Hematopoietic multipotent progenitor cell treated with erythropoietin and hydrocortisone succinate and interleukin-3 and kit ligand, for 17 days (in vitro differentiated cells): ENCODE measurements at regions not wholly inside any gene's neighbourhood (a gene's known extent, or its start where the extent isn't known, plus 50 kb on each side); places are given as distances from the start of the nearest gene placed in this dataset.
"Not testable (repeated sequence)": the region's sequence is repeated elsewhere in the genome, so short reads cannot be mapped to it uniquely, and the experiment has no call there.

Experiments used
- DNase-seq: peaks from one replicate; pipeline ENCODE4 v3.0.0-alpha.2; 2015; ENCODE audit warnings: low spot score

DNA sequence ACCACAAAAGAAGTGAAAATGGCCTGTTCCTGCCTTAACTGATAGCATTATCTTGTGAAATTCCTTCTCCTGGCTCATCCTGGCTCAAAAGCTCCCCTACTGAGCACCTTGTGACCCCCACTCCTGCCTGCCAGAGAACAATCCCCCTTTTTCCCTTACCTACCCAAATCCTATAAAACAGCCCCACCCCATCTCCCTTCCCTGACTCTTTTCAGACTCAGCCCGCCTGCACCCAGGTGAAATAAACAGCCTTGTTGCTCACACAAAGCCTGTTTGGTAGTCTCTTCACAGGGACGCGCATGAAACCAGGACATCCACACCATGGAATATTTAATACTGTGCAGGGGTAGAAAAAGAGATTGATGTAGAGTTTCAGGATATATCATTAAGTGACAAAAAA, 1677.0 kb downstream of the C4orf33 start:
- not testable (repeated sequence) for DNase-seq

- DNase-seq = no peak
Measured at GRCh38 chr4:130808492-130808891, 1712.5 kb downstream of the C4orf33 start.

DNA sequence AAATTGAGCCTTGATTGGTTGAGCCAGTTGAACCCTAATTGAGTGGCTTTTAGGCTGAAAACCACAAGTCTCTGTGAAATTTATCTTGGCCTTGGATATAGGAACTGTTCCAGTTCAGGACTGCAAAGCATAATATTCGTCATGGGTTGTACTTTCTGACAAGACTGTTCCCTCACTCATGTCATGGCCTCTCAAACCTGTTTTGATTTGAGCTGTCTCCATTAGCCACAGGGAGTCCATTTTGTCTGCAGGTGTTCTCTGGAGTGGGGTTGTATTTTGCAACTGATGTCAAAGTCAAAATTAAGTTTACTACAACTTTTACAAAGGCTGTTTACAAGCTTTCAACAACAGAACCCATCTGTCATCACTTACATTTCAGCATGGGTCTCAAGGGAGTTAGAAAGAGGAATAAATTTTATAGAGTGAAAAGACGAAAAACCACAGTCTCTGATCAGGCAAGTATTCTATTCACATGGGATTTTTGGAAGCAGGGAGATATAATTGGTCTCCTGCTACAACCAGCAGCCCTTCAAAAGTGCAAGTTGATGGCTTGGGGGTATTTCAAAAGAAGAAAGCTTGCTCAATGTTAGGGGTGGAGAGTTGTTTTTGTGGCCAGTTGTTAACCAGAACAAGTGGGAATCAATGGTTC, 1716.3 kb downstream of the C4orf33 start:
- no peak for DNase-seq

DNA sequence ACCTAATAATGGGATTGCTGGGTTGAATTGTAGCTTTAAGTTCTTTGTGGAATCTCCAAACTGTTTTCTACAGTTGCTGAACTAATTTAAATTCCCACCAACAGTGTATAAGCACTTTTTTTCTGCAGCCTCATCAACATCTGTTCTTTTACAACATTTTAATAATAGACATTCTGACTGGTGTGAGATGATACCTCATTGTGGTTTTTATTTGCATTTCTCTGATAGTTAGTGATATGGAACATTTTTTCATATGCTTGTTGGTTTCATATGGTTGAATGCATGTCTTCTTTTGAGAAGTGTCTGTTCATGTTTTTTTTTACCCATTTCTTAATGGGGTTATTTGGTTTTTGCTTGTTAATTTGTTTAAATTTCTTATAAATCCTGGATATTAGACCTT, 1718.9 kb downstream of the C4orf33 start:
- no peak for DNase-seq

- no peak for DNase-seq
Measured at GRCh38 chr4:130820448-130820847, 1724.5 kb downstream of the C4orf33 start.

DNA sequence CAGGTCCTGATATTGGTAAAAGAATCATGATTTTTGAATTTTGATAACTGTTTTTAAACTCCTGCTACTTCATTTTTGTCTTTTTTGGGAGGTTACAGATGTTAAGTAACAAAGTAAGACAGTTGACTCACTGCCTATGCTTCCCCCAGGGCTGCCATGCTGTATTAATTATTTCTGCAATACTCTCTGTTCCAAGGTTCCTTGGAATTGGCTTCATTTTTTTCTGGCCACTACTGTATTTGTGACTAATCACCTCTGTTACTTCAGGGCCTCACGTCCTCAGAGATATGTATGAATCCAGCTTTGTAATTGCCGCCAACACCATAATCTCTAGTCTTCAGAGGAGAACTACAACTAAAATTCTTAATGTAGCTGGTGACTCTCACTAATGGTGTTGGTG, 1729.3 kb downstream of the C4orf33 start:
- DNase-seq = no peak

DNA sequence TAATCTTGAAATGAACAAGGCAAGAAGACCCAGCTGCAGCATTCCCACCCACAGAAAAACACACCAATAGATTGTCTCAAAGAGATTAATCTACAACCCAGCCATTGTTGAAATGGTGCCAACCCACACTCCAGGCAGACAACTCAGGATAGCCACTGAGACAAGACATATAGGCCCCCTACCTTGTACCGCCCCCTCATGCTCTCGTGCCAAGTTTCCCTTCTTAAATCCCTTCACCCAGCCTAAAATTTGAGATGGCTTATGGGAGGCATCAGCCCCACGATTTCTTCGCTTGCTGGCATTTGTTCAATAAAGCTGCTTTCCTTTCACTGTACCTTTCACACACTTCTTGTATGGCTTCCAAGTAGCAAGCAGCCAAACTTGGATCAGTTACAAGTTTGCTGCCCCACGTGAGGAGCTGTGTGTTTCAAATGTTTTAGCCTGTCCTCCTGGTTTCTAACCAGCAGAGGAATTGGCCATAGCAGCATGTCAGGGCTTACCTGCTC, 1754.1 kb downstream of the C4orf33 start:
- no peak for DNase-seq

GRCh38 chr4:130851107-130851506, 1755.2 kb downstream of the C4orf33 start:
- DNase-seq = no peak

DNA sequence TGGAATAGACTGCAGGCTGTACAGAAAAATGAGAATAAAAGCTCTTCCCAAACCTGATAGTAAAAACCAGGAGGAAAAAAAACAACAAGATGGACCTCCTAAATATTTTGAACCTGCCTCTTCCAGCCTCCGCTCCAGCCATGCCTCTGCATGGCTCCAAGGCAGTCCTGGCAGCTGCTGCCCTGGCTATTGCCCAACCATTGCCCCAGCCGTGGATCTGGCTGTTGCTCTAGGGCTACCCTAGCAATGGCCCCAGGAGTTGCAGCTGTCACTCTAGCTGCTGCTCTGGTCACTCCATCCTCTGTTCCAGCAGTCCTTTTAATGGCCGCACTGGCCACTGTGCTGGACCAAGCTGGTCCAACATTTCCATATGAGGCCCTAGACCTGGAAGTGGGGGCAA, 1756.0 kb downstream of the C4orf33 start:
- no peak for DNase-seq

DNA sequence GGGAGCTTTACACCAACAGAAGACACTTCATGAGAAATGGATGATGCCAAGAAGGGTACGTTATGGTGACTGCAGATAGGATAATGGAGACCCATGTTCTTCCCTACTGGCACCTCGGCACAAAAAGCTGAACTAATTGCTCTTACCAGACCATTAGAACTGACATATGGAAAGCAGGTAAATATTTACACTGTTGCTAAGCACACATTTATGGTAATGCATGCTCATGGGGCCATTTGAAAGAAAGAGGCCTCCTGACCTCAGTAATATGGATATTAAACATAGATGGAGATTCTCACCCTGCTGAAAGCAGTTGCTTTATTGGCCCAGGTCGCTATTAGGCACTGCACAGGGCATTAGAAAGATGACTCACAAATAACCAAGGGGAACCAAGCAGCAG, 1759.6 kb downstream of the C4orf33 start:
- no peak for DNase-seq

- DNase-seq = no peak
Measured at GRCh38 chr4:130859991-130860390, 1764.0 kb downstream of the C4orf33 start.

- no peak for DNase-seq
Measured at GRCh38 chr4:130896920-130897319, 1801.0 kb downstream of the C4orf33 start.

- DNase-seq = no peak
Measured at GRCh38 chr4:130901321-130901720, 1805.4 kb downstream of the C4orf33 start.

DNA sequence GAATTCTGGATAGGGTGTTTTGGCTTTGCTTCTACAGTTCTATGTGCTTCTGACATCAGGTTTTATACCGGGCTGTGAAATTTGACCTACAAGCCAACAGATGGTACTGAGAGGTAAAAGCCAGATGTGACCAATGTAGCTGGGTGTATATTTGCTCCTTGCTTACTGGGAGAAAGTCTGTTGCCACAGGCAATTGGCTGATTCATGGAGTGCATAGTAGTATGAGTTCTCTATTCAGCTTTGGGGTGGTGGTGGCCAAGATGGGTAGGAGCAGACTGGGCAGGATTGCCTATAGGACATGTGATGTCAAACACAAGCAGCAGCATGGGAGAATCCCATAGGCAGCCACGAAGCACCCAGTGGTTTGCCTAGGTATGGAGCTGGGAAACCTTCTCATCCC, 1827.0 kb downstream of the C4orf33 start:
- DNase-seq = no peak

DNA sequence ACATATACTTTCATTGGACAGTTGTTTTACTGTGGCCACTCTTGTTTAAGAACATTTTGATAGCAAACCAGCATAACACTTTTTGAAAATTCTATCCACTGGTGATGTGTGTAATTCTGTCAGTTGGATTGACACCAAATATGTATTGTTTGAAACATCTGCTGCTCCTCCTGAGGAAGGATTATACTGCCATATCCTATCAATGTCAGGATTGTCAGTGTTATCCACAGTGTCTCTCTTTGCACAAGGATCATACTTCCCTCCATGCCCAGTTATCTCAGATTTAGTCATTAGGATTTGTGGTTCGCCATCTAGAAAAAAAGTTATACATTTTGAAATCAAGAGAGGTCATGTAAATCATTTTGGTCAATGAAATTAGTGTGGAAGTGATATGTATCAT, 1859.6 kb downstream of the C4orf33 start:
- DNase-seq = no peak

DNA sequence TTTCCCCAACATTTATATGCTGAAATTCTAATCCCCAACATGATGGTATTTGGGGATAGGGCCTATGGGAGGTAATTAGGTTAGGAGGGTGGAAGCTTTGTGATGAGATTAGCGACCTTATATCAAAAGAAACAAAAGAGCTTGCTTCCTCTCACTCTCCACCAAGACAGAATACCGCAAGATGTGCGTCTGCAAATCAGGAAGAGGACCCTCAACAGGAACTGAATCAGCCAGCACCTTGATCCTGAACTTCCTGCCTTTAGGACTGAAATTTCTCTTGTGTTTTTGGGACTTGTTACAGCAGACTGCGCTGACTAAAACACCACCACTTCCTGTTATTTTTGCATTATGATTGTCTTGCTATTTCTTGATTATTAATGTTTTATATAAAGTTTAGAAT, 1889.4 kb downstream of the C4orf33 start:
- DNase-seq = no peak

DNA sequence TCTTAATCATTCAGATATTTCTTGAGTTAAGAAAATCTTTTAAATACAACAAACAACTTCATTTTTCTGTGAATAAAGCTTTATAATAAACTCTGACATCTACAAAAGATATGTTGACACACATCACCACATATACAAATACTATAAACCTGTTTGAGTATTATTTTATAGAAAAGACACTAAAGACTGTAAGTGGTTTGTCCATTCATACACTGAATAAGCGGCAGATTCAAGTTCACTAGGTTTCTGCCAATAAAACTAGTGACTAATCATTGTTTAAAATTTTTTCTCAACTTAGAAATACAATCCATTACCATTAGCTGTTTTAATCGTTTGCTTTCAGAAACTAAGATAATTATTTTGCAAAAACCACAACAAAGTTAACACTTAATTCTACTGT, 1900.0 kb downstream of the C4orf33 start:
- no peak for DNase-seq

GRCh38 chr4:131001371-131001770, 1905.4 kb downstream of the C4orf33 start:
- no peak for DNase-seq

DNA sequence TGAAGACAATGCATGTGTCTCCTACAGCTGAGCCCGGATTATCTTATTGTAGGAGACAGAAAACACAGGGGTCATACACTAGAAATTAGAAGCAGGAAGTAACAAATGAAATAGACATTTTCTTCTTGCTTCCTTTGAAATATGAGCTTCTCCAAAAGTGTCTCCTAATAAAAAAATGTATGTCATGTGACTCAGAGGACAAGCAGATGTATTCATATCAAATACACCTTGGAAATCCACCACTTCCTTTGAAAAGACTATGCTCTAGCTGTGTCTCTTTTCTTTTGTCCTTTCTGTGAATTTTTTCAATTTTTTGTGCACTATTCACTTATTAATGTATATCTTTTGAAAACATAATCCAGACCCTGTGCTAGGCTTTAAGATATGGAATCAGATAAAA, 1906.2 kb downstream of the C4orf33 start:
- no peak for DNase-seq

DNA sequence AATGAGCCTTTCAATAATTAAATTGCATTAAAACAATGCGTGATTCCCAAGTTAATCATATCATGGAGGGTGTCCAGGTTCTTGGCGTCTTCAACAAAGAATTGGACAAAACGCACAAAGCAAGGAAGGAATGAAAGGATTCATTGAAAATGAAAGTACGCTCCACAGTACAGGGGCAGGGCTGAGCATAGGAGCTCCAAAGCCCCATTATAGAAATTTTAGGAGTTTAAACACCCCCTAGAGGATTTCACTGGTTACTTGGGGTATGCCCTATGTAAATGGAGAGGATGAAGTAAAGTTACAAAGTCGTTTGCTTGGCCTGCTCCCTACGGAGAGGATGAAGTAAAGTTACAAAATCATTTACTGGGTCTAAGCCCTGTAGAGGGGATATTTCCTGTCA, 1910.4 kb downstream of the C4orf33 start:
- DNase-seq = no peak

DNA sequence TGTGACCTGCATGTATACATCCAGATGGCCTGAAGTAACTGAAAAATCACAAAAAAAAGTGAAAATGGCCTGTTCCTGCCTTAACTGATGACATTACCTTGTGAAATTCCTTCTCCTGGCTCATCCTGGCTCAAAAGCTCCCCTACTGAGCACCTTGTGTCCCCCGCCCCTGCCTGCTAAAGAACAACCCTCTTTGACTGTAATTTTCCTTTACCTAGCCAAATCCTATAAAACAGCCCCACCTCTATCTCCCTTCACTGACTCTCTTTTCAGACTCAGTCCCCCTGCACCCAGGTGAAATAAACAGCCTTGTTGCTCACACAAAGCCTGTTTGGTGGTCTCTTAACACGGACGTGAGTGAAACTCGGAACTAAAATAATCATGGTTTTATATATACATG, 1916.0 kb downstream of the C4orf33 start:
- DNase-seq = not testable (repeated sequence)

- no peak for DNase-seq
Measured at GRCh38 chr4:131013226-131013625, 1917.3 kb downstream of the C4orf33 start.

GRCh38 chr4:131026771-131027170, 1930.8 kb downstream of the C4orf33 start:
- no peak for DNase-seq

- DNase-seq = no peak
Measured at GRCh38 chr4:131044368-131044767, 1948.4 kb downstream of the C4orf33 start.
